Activated CD4-positive, alpha-beta T cell treated with anti-CD3 and anti-CD28 coated beads, Interleukin-2, amount 50 U/mL, for 24 hours (primary cell): ENCODE measurements at regions not wholly inside any gene's neighbourhood (a gene's known extent, or its start where the extent isn't known, plus 50 kb on each side); places are given as distances from the start of the nearest gene placed in this dataset.

Source experiments
- DNase-seq, 2 donors: peaks; one replicate each; pipeline ENCODE4 v3.0.0-alpha.2; 2020; ENCODE audit warnings: low read depth in 1 of 2, low spot score in 1 of 2

- no peak for DNase-seq
Measured at GRCh38 chr11:11789735-11790369, 51.9 kb upstream of the USP47 start.

GRCh38 chr11:11788063-11788710, 53.6 kb upstream of the USP47 start:
- no peak for DNase-seq

- DNase-seq, result peak; percentile 35 to 63
Measured at GRCh38 chr11:11787305-11788062, 54.3 kb upstream of the USP47 start.

GRCh38 chr11:11786771-11787170, 55.0 kb upstream of the USP47 start:
- no peak for DNase-seq

- DNase-seq, result no peak
Measured at GRCh38 chr11:11786234-11786633, 55.5 kb upstream of the USP47 start.

- DNase-seq, result no peak
Measured at GRCh38 chr11:11782532-11783110, 59.2 kb upstream of the USP47 start.

GRCh38 chr11:11780858-11781257, 60.9 kb upstream of the USP47 start:
- DNase-seq, result no peak

- DNase-seq, result no peak
Measured at GRCh38 chr11:11779975-11780374, 61.8 kb upstream of the USP47 start.

- no peak for DNase-seq
Measured at GRCh38 chr11:11777897-11778296, 63.9 kb upstream of the USP47 start.

GRCh38 chr11:11776714-11777113, 65.1 kb upstream of the USP47 start:
- no peak for DNase-seq

GRCh38 chr11:11774928-11775327, 66.8 kb upstream of the USP47 start:
- DNase-seq, result no peak

GRCh38 chr11:11772865-11773515, 68.8 kb upstream of the USP47 start:
- DNase-seq, result no peak

GRCh38 chr11:11770921-11771486, 70.8 kb upstream of the USP47 start:
- no peak for DNase-seq

- DNase-seq, result no peak
Measured at GRCh38 chr11:11770296-11770695, 71.5 kb upstream of the USP47 start.

- no peak for DNase-seq
Measured at GRCh38 chr11:11769782-11770181, 72.0 kb upstream of the USP47 start.

- no peak for DNase-seq
Measured at GRCh38 chr11:11769362-11769761, 72.4 kb upstream of the USP47 start.

- DNase-seq, result no peak
Measured at GRCh38 chr11:11764423-11764803, 77.4 kb upstream of the USP47 start.

- DNase-seq, result no peak
Measured at GRCh38 chr11:11763796-11764422, 77.9 kb upstream of the USP47 start.

- DNase-seq, result no peak
Measured at GRCh38 chr11:11760838-11761237, 80.9 kb upstream of the USP47 start.

- DNase-seq, result no peak
Measured at GRCh38 chr11:11758603-11759196, 83.1 kb upstream of the USP47 start.
